ENCODE measurements at regions not wholly inside any gene's neighbourhood (a gene's known extent, or its start where the extent isn't known, plus 50 kb on each side); places are given as distances from the start of the nearest gene placed in this dataset.
A peak's percentile ranks its signal among the peaks of the same experiment; 100 is the strongest.
"Not testable (repeated sequence)": the region's sequence is repeated elsewhere in the genome, so short reads cannot be mapped to it uniquely, and the experiment has no call there.

GRCh38 chr11:38894201-38894600 is 2296.2 kb upstream of the RAG2 start:
- DNase-seq: not testable (repeated sequence)

- no peak for DNase-seq
Observed at GRCh38 chr11:38884145-38884865, 2286.3 kb upstream of the RAG2 start.

- DNase-seq: no peak
Observed at GRCh38 chr11:38867338-38867737, 2269.3 kb upstream of the RAG2 start.

- no peak for DNase-seq
Observed at GRCh38 chr11:38865922-38866321, 2267.9 kb upstream of the RAG2 start.

- DNase-seq: no peak
Observed at GRCh38 chr11:38842991-38843390, 2245.0 kb upstream of the RAG2 start.

GRCh38 chr11:38839071-38839470 is 2241.0 kb upstream of the RAG2 start:
- no peak for DNase-seq

GRCh38 chr11:38835966-38836365 is 2237.9 kb upstream of the RAG2 start:
- no peak for DNase-seq

- no peak for DNase-seq
Observed at GRCh38 chr11:38824573-38824972, 2226.5 kb upstream of the RAG2 start.

- not testable (repeated sequence) for DNase-seq
Observed at GRCh38 chr11:38821786-38822185, 2223.8 kb upstream of the RAG2 start.

- DNase-seq: no peak
Observed at GRCh38 chr11:38819981-38820380, 2221.9 kb upstream of the RAG2 start.

- no peak for DNase-seq
Observed at GRCh38 chr11:38818720-38819119, 2220.7 kb upstream of the RAG2 start.

- DNase-seq: no peak
Observed at GRCh38 chr11:38814670-38815069, 2216.6 kb upstream of the RAG2 start.

GRCh38 chr11:38809521-38809920 is 2211.5 kb upstream of the RAG2 start:
- DNase-seq: no peak

- no peak for DNase-seq
Observed at GRCh38 chr11:38796281-38796680, 2198.2 kb upstream of the RAG2 start.

- no peak for DNase-seq
Observed at GRCh38 chr11:38795027-38795426, 2197.0 kb upstream of the RAG2 start.

- DNase-seq: peak; percentile 38 to 58
Observed at GRCh38 chr11:38791346-38791961, 2193.4 kb upstream of the RAG2 start.

- no peak for DNase-seq
Observed at GRCh38 chr11:38788561-38788960, 2190.5 kb upstream of the RAG2 start.

GRCh38 chr11:38784164-38784563 is 2186.1 kb upstream of the RAG2 start:
- DNase-seq: no peak

GRCh38 chr11:38766796-38767195 is 2168.8 kb upstream of the RAG2 start:
- DNase-seq: no peak

- no peak for DNase-seq
Observed at GRCh38 chr11:38759394-38759793, 2161.4 kb upstream of the RAG2 start.

GRCh38 chr11:38756537-38756936 is 2158.5 kb upstream of the RAG2 start:
- no peak for DNase-seq

- no peak for DNase-seq
Observed at GRCh38 chr11:38751421-38751820, 2153.4 kb upstream of the RAG2 start.

GRCh38 chr11:38746516-38746915 is 2148.5 kb upstream of the RAG2 start:
- DNase-seq: not testable (repeated sequence)

- DNase-seq: no peak
Observed at GRCh38 chr11:38723361-38723760, 2125.3 kb upstream of the RAG2 start.
